Neural cell (in vitro differentiated cells): ENCODE measurements at regions not wholly inside any gene's neighbourhood (a gene's known extent, or its start where the extent isn't known, plus 50 kb on each side); places are given as distances from the start of the nearest gene placed in this dataset.

Source experiments
- EP300 ChIP-seq: fragments of 450-650 bp; conservative IDR thresholded peaks from 2 replicates; pipeline ENCODE4 v1.6.1; 2014; ENCODE audit warnings: antibody characterized with exemption, mild to moderate bottlenecking, moderate library complexity; ENCODE audit not compliant: poor library complexity, severe bottlenecking
- EZH2 ChIP-seq: fragments of 200-600, 300-800 bp; shearing (Covaris generic), sonication (generic); IDR thresholded peaks from 2 replicates; pipeline ENCODE4 v1.6.1; 2014; ENCODE audit warnings: antibody characterized with exemption, low read length, borderline replicate concordance, mild to moderate bottlenecking; ENCODE audit not compliant: insufficient read depth, poor library complexity, severe bottlenecking
- MXI1 ChIP-seq: fragments of 450-650 bp; conservative IDR thresholded peaks from 2 replicates; pipeline ENCODE4 v1.6.1; 2014; ENCODE audit warnings: antibody characterized with exemption, mild to moderate bottlenecking; ENCODE audit not compliant: poor library complexity, severe bottlenecking
- POLR2AphosphoS5 ChIP-seq: IDR thresholded peaks from 2 replicates; pipeline ENCODE4 v1.6.1; 2012
- RAD21 ChIP-seq: fragments of 450-650 bp; conservative IDR thresholded peaks from 2 replicates; pipeline ENCODE4 v1.6.1; 2014; ENCODE audit warnings: antibody characterized with exemption, mild to moderate bottlenecking, moderate library complexity
- SMC3 ChIP-seq: fragments of 450-650 bp; conservative IDR thresholded peaks from 2 replicates; pipeline ENCODE4 v1.6.1; 2014; ENCODE audit warnings: antibody characterized with exemption, mild to moderate bottlenecking, moderate library complexity; ENCODE audit not compliant: poor library complexity
- TAF1 ChIP-seq: IDR thresholded peaks from 2 replicates; pipeline ENCODE4 v1.6.1; 2012; ENCODE audit warnings: low read depth
- TF ChIP-seq, protein P1 (sequence below): fragments of 450-650 bp; IDR thresholded peaks from 2 replicates; pipeline ENCODE4 v1.5.1; 2014; ENCODE audit warnings: antibody characterized with exemption, mild to moderate bottlenecking, moderate library complexity; ENCODE audit not compliant: poor library complexity, severe bottlenecking
- TF ChIP-seq, protein P2 (sequence below): IDR thresholded peaks from 2 replicates; pipeline ENCODE4 v1.6.1; 2012; ENCODE audit warnings: borderline replicate concordance

DNA sequence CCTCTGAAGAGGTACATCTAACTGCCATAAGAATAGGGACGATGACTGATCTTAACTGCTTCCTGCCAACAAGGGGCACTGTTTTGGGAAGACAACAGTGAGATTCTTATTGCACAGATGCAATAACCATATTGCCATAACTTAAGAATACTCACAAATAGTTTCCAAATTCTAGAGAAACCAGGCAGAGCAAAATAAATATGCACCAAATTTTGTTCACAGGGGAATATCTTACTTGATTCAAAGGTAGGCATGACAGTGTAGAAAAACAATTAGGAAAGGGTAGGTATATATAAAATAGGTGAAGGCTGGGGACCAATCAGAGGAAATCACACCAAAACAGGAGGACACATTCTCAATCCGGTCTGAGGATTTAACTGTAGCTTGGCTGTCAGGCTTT, 49.9 kb upstream of the CST7 start:
- TF ChIP-seq, protein P1, sequence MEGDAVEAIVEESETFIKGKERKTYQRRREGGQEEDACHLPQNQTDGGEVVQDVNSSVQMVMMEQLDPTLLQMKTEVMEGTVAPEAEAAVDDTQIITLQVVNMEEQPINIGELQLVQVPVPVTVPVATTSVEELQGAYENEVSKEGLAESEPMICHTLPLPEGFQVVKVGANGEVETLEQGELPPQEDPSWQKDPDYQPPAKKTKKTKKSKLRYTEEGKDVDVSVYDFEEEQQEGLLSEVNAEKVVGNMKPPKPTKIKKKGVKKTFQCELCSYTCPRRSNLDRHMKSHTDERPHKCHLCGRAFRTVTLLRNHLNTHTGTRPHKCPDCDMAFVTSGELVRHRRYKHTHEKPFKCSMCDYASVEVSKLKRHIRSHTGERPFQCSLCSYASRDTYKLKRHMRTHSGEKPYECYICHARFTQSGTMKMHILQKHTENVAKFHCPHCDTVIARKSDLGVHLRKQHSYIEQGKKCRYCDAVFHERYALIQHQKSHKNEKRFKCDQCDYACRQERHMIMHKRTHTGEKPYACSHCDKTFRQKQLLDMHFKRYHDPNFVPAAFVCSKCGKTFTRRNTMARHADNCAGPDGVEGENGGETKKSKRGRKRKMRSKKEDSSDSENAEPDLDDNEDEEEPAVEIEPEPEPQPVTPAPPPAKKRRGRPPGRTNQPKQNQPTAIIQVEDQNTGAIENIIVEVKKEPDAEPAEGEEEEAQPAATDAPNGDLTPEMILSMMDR = no peak
- TF ChIP-seq POLR2AphosphoS5 (no peak), SMC3 (no peak), EZH2 (no peak), TAF1 (no peak), EP300 (no peak), RAD21 (no peak), MXI1 (no peak)
- TF ChIP-seq, protein P2, sequence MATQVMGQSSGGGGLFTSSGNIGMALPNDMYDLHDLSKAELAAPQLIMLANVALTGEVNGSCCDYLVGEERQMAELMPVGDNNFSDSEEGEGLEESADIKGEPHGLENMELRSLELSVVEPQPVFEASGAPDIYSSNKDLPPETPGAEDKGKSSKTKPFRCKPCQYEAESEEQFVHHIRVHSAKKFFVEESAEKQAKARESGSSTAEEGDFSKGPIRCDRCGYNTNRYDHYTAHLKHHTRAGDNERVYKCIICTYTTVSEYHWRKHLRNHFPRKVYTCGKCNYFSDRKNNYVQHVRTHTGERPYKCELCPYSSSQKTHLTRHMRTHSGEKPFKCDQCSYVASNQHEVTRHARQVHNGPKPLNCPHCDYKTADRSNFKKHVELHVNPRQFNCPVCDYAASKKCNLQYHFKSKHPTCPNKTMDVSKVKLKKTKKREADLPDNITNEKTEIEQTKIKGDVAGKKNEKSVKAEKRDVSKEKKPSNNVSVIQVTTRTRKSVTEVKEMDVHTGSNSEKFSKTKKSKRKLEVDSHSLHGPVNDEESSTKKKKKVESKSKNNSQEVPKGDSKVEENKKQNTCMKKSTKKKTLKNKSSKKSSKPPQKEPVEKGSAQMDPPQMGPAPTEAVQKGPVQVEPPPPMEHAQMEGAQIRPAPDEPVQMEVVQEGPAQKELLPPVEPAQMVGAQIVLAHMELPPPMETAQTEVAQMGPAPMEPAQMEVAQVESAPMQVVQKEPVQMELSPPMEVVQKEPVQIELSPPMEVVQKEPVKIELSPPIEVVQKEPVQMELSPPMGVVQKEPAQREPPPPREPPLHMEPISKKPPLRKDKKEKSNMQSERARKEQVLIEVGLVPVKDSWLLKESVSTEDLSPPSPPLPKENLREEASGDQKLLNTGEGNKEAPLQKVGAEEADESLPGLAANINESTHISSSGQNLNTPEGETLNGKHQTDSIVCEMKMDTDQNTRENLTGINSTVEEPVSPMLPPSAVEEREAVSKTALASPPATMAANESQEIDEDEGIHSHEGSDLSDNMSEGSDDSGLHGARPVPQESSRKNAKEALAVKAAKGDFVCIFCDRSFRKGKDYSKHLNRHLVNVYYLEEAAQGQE = no peak
